B cell (primary cell): ENCODE measurements at regions not wholly inside any gene's neighbourhood (a gene's known extent, or its start where the extent isn't known, plus 50 kb on each side); places are given as distances from the start of the nearest gene placed in this dataset.

ENCODE experiments used
- ATAC-seq: fragments of 200-7000 bp; cut with Tn5 transposase; one replicate; pipeline ENCODE4 v1.10.0; 2021; ENCODE audit warnings: low read depth, mild to moderate bottlenecking, moderate number of reproducible peaks, moderate library complexity
- CTCF ChIA-PET: fragments of 350-600 bp; sonication (Branson Sonifier 250); formaldehyde crosslinking; loops from one replicate; lab custom pipeline; 2021; ENCODE audit warnings: antibody characterized with exemption, inconsistent platforms; lab: Charles Lee
- POLR2A ChIA-PET: fragments of 350-600 bp; sonication (Branson Sonifier 250); formaldehyde crosslinking; loops from one replicate; lab custom pipeline; 2021; ENCODE audit warnings: antibody characterized with exemption; lab: Charles Lee
- DNase-seq: peaks from one replicate; pipeline ENCODE4 v3.0.0; 2013
- H2AFZ ChIP-seq: 2 replicates; pipeline ENCODE4 v1.6.1; 2012; ENCODE audit warnings: mild to moderate bottlenecking, low read depth, low read length; ENCODE audit not compliant: insufficient read depth, poor library complexity, severe bottlenecking
- H3K27ac ChIP-seq, 2 donors: 1 replicate in 1 of 2; 2 replicates in 1 of 2; pipeline ENCODE4 v1.5.1; 2012 to 2013; ENCODE audit warnings: low read length in 2 of 2, mild to moderate bottlenecking in 2 of 2, moderate library complexity in 1 of 2
- H3K27me3 ChIP-seq, 4 experiments: fragments of 200-600 bp in 1 of 4; sonication (generic) in 1 of 4; replicated peaks in 1 of 4; 1 replicate in 2 of 4; 2 replicates in 2 of 4; pipeline versions ENCODE4 v1.6.1 to v1.7.0; 2013 to 2016; ENCODE audit warnings: low read length in 3 of 4, mild to moderate bottlenecking in 2 of 4, mixed read lengths in 1 of 4, moderate library complexity in 1 of 4; ENCODE audit not compliant: insufficient read depth in 4 of 4, control insufficient read depth in 3 of 4; ENCODE audit errors: control extremely low read depth in 1 of 4
- H3K36me3 ChIP-seq, 2 experiments: replicated peaks in 1 of 2; 1 replicate in 1 of 2; 2 replicates in 1 of 2; pipeline versions ENCODE4 v1.6.1 to v1.7.1; 2013; ENCODE audit warnings: low read length in 1 of 2; ENCODE audit not compliant: insufficient read depth in 2 of 2, control insufficient read depth in 1 of 2; ENCODE audit errors: control extremely low read depth in 1 of 2, extremely low read depth in 1 of 2
- H3K4me1 ChIP-seq, 2 donors: fragments of 200-600 bp in 1 of 2; sonication (generic) in 1 of 2; 1 replicate in 1 of 2; 2 replicates in 1 of 2; pipeline versions ENCODE4 v1.5.1 to v1.6.1; 2013 to 2017; ENCODE audit warnings: low read length in 2 of 2; ENCODE audit not compliant: control insufficient read depth in 2 of 2, insufficient read depth in 2 of 2
- H3K4me2 ChIP-seq: replicated peaks from 2 replicates; pipeline ENCODE3; 2012; ENCODE audit warnings: mild to moderate bottlenecking, low read depth, low read length; ENCODE audit not compliant: poor library complexity, severe bottlenecking
- H3K4me3 ChIP-seq, 5 experiments: fragments of 200-600 bp in 1 of 5; sonication (generic) in 1 of 5; 1 replicate in 3 of 5; 2 replicates in 2 of 5; pipeline versions ENCODE4 v1.5.1 to v1.7.0; 2011 to 2016; ENCODE audit warnings: low read length in 4 of 5, mild to moderate bottlenecking in 4 of 5, low read depth in 2 of 5, control low read depth in 1 of 5, moderate library complexity in 1 of 5; ENCODE audit not compliant: insufficient read depth in 1 of 5; ENCODE audit errors: control extremely low read depth in 1 of 5, extremely low read depth in 1 of 5
- H3K79me2 ChIP-seq: fragments of 200-600 bp; sonication (generic); one replicate; pipeline ENCODE4 v1.6.0; 2016; ENCODE audit warnings: low read length; ENCODE audit not compliant: control insufficient read depth, insufficient read depth
- H3K9ac ChIP-seq: fragments of 200-600 bp; sonication (generic); 2 replicates; pipeline ENCODE4 v1.6.1; 2017; ENCODE audit warnings: mild to moderate bottlenecking, low read length, moderate library complexity
- H3K9me3 ChIP-seq, 3 donors: one replicate each; pipeline versions ENCODE4 v1.6.1 to v1.7.1; 2013; ENCODE audit warnings: low read length in 2 of 3; ENCODE audit not compliant: control insufficient read depth in 2 of 3, insufficient read depth in 1 of 3; ENCODE audit errors: control extremely low read depth in 1 of 3
- H4K20me1 ChIP-seq: 2 replicates; pipeline ENCODE4 v1.6.0; 2012; ENCODE audit warnings: mild to moderate bottlenecking, low read length; ENCODE audit not compliant: insufficient read depth, control insufficient read depth, poor library complexity, severe bottlenecking
- H3K27ac Mint-ChIP-seq: one replicate; pipeline ENCODE4 v1.8.0; 2021; ENCODE audit warnings: mixed read lengths
- H3K27me3 Mint-ChIP-seq: one replicate; pipeline ENCODE4 v1.8.0; 2021; ENCODE audit warnings: mixed read lengths
- H3K4me1 Mint-ChIP-seq: one replicate; pipeline ENCODE4 v1.8.0; 2021; ENCODE audit warnings: mixed read lengths
- H3K4me3 Mint-ChIP-seq: one replicate; pipeline ENCODE4 v1.8.0; 2021; ENCODE audit warnings: mixed read lengths
- H3K9me3 Mint-ChIP-seq: one replicate; pipeline ENCODE4 v1.8.0; 2022; ENCODE audit warnings: mixed read lengths; ENCODE audit not compliant: insufficient read depth
- EZH2 ChIP-seq: IDR thresholded peaks from 2 replicates; pipeline ENCODE4 v1.6.1; 2012; ENCODE audit warnings: borderline replicate concordance, low read depth, mild to moderate bottlenecking, moderate library complexity, low read length; ENCODE audit not compliant: insufficient read depth, poor library complexity, severe bottlenecking
- WGBS: methylation state at CpG from one replicate; pipeline ENCODE4 v1.1.5; 2013; ENCODE audit warnings: missing lambda C conversion rate; ENCODE audit not compliant: insufficient coverage; 5-methylcytosine and 5-hydroxymethylcytosine counted together
- intact Hi-C: fragments of 100-400 bp; cut with micrococcal nuclease; formaldehyde crosslinking; loops from one replicate; pipeline ENCODE4 v1.10.0; 2022
- TF ChIP-seq, protein P1 (sequence below): fragments of 200-600 bp; IDR thresholded peaks from one replicate; pipeline ENCODE4 v1.8.0; 2022; ENCODE audit warnings: antibody characterized with exemption, mild to moderate bottlenecking

DNA sequence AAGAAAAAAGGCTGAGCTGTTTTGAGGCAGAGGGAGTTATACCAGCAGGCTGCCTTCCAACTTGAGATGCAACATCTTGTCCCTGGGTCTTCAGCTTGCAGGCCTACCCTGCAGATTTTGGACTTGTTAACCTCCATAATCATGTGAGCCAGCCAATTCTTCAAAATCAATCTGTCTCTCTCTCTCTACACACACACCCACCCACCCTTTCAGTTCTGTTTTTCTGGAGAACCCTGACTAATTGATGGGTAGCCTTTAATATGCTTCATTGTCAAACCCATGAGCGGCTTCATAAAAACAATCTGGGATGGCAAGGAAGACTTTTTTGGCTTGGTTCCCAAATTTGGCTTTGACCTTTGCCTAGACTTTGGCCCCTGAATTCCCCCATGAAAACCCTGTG lies 113.9 kb downstream of the TMX1 start:
- WGBS, result 83% methylated on average over 1 of the region's 1 CpG
- Histone ChIP-seq H3K27ac (no peak overlapping the region), H3K4me2 (no peak overlapping the region), H2AFZ (no peak overlapping the region), H3K79me2 (no peaks in the 10 kb centered on the region), H3K4me1 (no peaks in the 10 kb centered on the region), H3K4me3 (no peak overlapping the region), H3K36me3 (no peaks in the 10 kb centered on the region), H3K27me3 (no peaks in the 10 kb centered on the region), H4K20me1 (no peaks in the 10 kb centered on the region), H3K9me3 (no peaks in the 10 kb centered on the region), H3K9ac (no peak overlapping the region)
- Mint-ChIP-seq H3K9me3 (no peaks in the 10 kb centered on the region), H3K4me1 (no peaks in the 10 kb centered on the region), H3K27me3 (peaks cover 13% of the 10 kb centered on the region), H3K4me3 (no peak overlapping the region), H3K27ac (no peak overlapping the region)
- ChIA-PET POLR2A (no interaction called here), CTCF (no interaction called here)
- ATAC-seq, result no peak
- TF ChIP-seq, protein P1, sequence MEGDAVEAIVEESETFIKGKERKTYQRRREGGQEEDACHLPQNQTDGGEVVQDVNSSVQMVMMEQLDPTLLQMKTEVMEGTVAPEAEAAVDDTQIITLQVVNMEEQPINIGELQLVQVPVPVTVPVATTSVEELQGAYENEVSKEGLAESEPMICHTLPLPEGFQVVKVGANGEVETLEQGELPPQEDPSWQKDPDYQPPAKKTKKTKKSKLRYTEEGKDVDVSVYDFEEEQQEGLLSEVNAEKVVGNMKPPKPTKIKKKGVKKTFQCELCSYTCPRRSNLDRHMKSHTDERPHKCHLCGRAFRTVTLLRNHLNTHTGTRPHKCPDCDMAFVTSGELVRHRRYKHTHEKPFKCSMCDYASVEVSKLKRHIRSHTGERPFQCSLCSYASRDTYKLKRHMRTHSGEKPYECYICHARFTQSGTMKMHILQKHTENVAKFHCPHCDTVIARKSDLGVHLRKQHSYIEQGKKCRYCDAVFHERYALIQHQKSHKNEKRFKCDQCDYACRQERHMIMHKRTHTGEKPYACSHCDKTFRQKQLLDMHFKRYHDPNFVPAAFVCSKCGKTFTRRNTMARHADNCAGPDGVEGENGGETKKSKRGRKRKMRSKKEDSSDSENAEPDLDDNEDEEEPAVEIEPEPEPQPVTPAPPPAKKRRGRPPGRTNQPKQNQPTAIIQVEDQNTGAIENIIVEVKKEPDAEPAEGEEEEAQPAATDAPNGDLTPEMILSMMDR, result no peak
- no peak for TF ChIP-seq EZH2
- no peak for DNase-seq
- intact Hi-C loops, result no loop called here

DNA sequence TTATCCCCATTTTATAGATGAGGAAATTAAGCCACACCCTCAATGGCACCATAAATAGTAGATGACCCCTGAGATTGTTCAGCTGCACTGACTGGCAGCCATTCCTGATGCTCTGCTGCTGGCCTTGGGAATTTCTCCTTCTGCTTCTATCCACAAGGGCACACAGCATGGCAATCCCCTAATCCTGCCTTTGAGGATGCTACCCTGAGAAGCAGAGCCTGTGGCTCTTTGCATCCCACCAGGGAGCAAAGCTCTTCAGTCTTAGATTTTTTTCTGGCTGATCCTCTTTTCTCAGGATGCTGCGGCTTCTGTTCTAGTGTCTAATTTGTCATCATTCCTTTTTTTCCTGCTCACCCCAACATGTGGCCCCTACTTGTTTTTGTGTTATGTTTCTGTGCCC lies 114.8 kb downstream of the TMX1 start:
- ChIA-PET POLR2A (no interaction called here), CTCF (no interaction called here)
- H3K4me3 Mint-ChIP-seq, result no peak overlapping the region
- no peak overlapping the region for H3K9ac ChIP-seq
- no peaks in the 10 kb centered on the region for H3K27me3 ChIP-seq
- no peaks in the 10 kb centered on the region for H3K36me3 ChIP-seq
- peaks cover 16% of the 10 kb centered on the region for H3K27me3 Mint-ChIP-seq
- no peak overlapping the region for H2AFZ ChIP-seq
- intact Hi-C loops, result no loop called here
- no peaks in the 10 kb centered on the region for H4K20me1 ChIP-seq
- H3K79me2 ChIP-seq, result no peaks in the 10 kb centered on the region
- TF ChIP-seq, protein P1, result no peak
- TF ChIP-seq EZH2, result no peak
- H3K9me3 ChIP-seq, result no peaks in the 10 kb centered on the region
- no peaks in the 10 kb centered on the region for H3K4me1 ChIP-seq
- ATAC-seq (no peak), DNase-seq (no peak)
- H3K27ac Mint-ChIP-seq, result no peak overlapping the region
- no peak overlapping the region for H3K4me2 ChIP-seq
- H3K9me3 Mint-ChIP-seq, result no peaks in the 10 kb centered on the region
- no CpG with 5 or more reads among the region's 1 CpG for WGBS
- no peak overlapping the region for H3K4me3 ChIP-seq
- no peaks in the 10 kb centered on the region for H3K4me1 Mint-ChIP-seq
- H3K27ac ChIP-seq, result no peak overlapping the region
